Breast epithelium (tissue), 3 donors: ENCODE measurements at regions not wholly inside any gene's neighbourhood (a gene's known extent, or its start where the extent isn't known, plus 50 kb on each side); places are given as distances from the start of the nearest gene placed in this dataset.

Experiments
- POLR2AphosphoS5 ChIP-seq, 3 donors: sonication (generic); formaldehyde crosslinking; IDR thresholded peaks; one replicate each; pipeline ENCODE4 v1.6.1; 2017; ENCODE audit warnings: antibody characterized with exemption in 3 of 3
- TF ChIP-seq, protein P1 (sequence below), 3 donors: fragments of 450-650 bp; IDR thresholded peaks; one replicate each; pipeline ENCODE4 v1.5.1; 2016 to 2017; ENCODE audit warnings: antibody characterized with exemption in 3 of 3, mild to moderate bottlenecking in 3 of 3, moderate library complexity in 3 of 3

- TF ChIP-seq, protein P1, sequence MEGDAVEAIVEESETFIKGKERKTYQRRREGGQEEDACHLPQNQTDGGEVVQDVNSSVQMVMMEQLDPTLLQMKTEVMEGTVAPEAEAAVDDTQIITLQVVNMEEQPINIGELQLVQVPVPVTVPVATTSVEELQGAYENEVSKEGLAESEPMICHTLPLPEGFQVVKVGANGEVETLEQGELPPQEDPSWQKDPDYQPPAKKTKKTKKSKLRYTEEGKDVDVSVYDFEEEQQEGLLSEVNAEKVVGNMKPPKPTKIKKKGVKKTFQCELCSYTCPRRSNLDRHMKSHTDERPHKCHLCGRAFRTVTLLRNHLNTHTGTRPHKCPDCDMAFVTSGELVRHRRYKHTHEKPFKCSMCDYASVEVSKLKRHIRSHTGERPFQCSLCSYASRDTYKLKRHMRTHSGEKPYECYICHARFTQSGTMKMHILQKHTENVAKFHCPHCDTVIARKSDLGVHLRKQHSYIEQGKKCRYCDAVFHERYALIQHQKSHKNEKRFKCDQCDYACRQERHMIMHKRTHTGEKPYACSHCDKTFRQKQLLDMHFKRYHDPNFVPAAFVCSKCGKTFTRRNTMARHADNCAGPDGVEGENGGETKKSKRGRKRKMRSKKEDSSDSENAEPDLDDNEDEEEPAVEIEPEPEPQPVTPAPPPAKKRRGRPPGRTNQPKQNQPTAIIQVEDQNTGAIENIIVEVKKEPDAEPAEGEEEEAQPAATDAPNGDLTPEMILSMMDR (IDR thresholded peaks at IDR 0.05) = no peak
- no peak for TF ChIP-seq POLR2AphosphoS5 (IDR thresholded peaks at IDR 0.05)
These were observed 846.0 kb upstream of the LRFN5 start for GRCh38 chr14:40760704-40761103.
